HFFc6 (cell line): ENCODE measurements at regions not wholly inside any gene's neighbourhood (a gene's known extent, or its start where the extent isn't known, plus 50 kb on each side); places are given as distances from the start of the nearest gene placed in this dataset.

Experiments used
- DNase-seq: peaks from one replicate; pipeline ENCODE4 v3.0.0-alpha.2; 2018
- H3K27ac Mint-ChIP-seq: 2 replicates; pipeline ENCODE4 v1.8.0; 2020; ENCODE audit warnings: mild to moderate bottlenecking, mixed read lengths
- H3K27me3 Mint-ChIP-seq: 2 replicates; pipeline ENCODE4 v1.8.0; 2021; ENCODE audit warnings: mild to moderate bottlenecking, moderate library complexity, mixed read lengths; ENCODE audit not compliant: insufficient read depth
- H3K36me3 Mint-ChIP-seq: 2 replicates; pipeline ENCODE4 v1.8.0; 2021; ENCODE audit warnings: low read depth, mixed read lengths
- H3K4me1 Mint-ChIP-seq: 2 replicates; pipeline ENCODE4 v1.8.0; 2020; ENCODE audit warnings: low read depth, mixed read lengths
- H3K4me3 Mint-ChIP-seq: 2 replicates; pipeline ENCODE4 v1.8.0; 2020; ENCODE audit warnings: mild to moderate bottlenecking, moderate library complexity, mixed read lengths
- H3K9me3 Mint-ChIP-seq: 2 replicates; pipeline ENCODE4 v1.8.0; 2020; ENCODE audit warnings: mild to moderate bottlenecking, mixed read lengths
- TF ChIP-seq, protein P1 (sequence below): fragments of 200-600 bp; sonication (generic); IDR thresholded peaks from 2 replicates; pipeline ENCODE4 v1.5.0; 2021; ENCODE audit warnings: antibody characterized with exemption, mild to moderate bottlenecking

DNA sequence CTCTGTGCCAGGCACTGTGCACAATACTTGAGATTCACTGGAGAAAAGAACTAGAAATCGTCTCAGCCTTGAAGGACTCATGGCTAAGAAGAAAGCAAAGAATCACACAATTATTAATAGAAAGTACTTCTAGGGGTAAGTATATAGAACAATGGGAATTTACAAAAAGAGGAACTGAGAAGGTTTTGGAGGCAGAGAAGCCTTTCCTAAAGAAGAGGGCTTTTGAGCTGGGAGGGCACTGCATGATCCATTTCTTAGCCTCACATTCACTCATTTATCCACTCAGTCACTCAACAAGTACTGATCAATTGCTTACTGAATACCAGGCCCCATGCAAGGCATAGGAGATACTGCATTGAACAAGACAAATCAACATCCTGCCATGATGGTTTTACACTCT is 113.5 kb downstream of the TMEM114 start:
- Mint-ChIP-seq H3K27me3 (0 out of 2 replicates have a peak, but pooled peaks cover 3% of the 10 kb centered on the region), H3K9me3 (peaks cover 21% of the 10 kb centered on the region), H3K4me1 (no peaks in the 10 kb centered on the region), H3K4me3 (no peak overlapping the region), H3K36me3 (no peaks in the 10 kb centered on the region), H3K27ac (no peak overlapping the region)
- TF ChIP-seq, protein P1, sequence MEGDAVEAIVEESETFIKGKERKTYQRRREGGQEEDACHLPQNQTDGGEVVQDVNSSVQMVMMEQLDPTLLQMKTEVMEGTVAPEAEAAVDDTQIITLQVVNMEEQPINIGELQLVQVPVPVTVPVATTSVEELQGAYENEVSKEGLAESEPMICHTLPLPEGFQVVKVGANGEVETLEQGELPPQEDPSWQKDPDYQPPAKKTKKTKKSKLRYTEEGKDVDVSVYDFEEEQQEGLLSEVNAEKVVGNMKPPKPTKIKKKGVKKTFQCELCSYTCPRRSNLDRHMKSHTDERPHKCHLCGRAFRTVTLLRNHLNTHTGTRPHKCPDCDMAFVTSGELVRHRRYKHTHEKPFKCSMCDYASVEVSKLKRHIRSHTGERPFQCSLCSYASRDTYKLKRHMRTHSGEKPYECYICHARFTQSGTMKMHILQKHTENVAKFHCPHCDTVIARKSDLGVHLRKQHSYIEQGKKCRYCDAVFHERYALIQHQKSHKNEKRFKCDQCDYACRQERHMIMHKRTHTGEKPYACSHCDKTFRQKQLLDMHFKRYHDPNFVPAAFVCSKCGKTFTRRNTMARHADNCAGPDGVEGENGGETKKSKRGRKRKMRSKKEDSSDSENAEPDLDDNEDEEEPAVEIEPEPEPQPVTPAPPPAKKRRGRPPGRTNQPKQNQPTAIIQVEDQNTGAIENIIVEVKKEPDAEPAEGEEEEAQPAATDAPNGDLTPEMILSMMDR = no peak
- DNase-seq = no peak

DNA sequence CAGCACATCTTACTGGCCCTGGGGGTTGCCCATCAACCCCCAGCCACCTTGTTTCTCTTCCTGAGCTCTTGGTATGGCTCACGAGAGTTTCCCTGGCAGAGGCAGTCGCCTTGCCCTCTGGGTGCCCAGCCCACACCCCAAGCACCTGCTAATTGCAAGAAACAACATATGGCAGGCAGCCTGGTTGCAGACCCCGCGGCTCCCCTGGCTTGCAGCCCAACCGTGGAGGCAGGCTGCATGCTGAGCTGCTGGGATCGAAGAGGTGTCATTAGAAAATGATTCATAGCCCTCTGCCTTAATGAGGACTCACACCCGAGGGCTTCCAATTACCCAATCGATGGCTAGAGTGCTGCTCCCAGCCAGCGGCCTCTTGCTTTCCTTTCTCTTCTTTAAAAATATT is 115.7 kb downstream of the TMEM114 start:
- peaks cover 29% of the 10 kb centered on the region for H3K9me3 Mint-ChIP-seq
- no peaks in the 10 kb centered on the region for H3K4me1 Mint-ChIP-seq
- TF ChIP-seq, protein P1 = no peak
- no peak overlapping the region for H3K27ac Mint-ChIP-seq
- 0 out of 2 replicates have a peak, but pooled peaks cover 3% of the 10 kb centered on the region for H3K27me3 Mint-ChIP-seq
- no peak for DNase-seq
- no peaks in the 10 kb centered on the region for H3K36me3 Mint-ChIP-seq
- H3K4me3 Mint-ChIP-seq = no peak overlapping the region

DNA sequence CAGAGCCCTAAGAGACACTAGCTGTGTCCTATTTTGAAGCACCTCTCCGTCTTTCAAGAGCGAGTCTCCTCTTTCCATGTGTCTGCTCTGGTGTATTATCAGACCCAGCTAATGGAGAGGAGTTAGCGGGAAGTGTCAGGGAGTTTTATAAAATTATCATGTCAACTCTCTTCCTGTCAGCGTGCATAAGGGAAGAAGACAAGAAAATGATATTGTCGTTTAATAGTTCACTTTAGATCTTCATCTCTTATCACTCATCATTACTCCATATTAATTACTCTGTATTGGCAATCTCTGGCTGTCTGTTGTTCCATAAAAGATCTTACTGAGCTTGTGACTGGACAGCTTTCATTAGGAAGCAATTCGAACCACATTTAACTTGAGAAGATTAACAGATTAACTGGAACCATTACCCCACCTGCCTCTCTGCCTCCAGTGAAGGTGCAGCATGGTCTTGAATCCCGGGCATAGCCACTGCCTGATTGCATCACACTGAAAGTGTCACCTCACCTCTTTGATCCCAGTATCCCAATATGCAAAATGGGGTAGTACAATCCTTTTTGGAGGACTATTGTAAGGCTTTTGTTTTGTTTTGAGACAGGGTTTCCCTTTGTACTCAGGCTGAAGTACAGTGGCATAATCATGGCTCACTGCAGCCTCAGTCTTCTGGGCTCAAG is 121.1 kb downstream of the TMEM114 start:
- no peak for DNase-seq
- TF ChIP-seq, protein P1 = no peak
- H3K36me3 Mint-ChIP-seq = no peaks in the 10 kb centered on the region
- H3K27me3 Mint-ChIP-seq = no peaks in the 10 kb centered on the region
- peaks cover 41% of the 10 kb centered on the region for H3K9me3 Mint-ChIP-seq
- H3K4me1 Mint-ChIP-seq = no peaks in the 10 kb centered on the region
- H3K4me3 Mint-ChIP-seq = no peak overlapping the region
- H3K27ac Mint-ChIP-seq = no peak overlapping the region

DNA sequence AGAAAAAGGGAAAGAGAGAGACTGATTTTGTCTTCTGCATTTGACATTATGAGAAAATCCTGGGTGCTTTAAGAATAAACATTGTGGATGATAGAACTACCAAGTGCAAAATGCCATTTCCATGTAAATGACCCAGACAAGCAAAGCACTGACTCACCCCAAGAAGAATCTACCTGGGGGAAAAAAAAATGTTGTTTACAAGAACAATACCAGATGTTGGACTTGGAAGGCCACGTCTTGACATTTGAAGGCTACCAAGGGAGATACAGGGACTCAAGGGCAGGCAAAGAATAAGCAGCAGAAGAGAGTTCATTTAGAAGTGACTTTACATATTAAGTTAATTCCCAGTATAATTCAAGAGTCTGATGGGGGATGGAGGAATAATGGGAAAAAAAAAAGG is 125.3 kb downstream of the TMEM114 start:
- Mint-ChIP-seq H3K4me1 (no peaks in the 10 kb centered on the region), H3K27ac (no peak overlapping the region), H3K9me3 (peaks cover 60% of the 10 kb centered on the region), H3K36me3 (peaks cover 4% of the 10 kb centered on the region; the same call in 1 of the 2 replicates), H3K27me3 (no peaks in the 10 kb centered on the region; the same call in 1 of the 2 replicates), H3K4me3 (no peak overlapping the region)
- TF ChIP-seq, protein P1 = no peak
- no peak for DNase-seq

DNA sequence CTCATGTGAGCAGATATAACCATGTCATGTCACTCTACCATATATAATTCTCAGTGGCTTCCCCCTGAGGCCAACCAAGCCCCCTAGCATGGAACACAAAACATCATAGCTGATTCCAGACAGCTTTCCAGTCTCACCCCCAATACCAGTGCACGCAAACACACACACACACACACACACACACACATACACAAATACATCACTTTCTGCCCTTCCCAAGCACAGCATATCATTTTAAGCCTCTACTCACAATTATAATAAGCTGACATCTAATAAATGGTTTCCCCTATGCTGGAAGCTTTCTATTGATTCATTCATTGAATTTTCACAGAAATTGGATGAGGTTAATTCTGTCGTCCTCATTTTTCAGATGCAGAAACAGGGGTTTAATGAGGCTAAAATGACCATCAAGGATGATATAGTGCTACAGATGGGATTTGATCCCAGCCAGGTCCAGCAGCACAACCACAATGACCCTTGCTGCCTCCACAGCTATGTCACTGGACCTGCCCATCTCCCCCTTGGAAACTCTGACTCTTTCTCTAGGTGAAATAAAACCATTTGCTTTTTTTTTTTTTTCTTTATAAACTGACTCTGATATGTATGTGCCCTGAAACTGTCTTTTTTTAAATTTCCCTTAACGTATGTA is 131.1 kb downstream of the TMEM114 start:
- TF ChIP-seq, protein P1 = no peak
- no peak for DNase-seq
- Mint-ChIP-seq H3K4me1 (no peaks in the 10 kb centered on the region), H3K9me3 (peaks cover 56% of the 10 kb centered on the region), H3K4me3 (no peak overlapping the region), H3K36me3 (peaks cover 9% of the 10 kb centered on the region; the same call in 1 of the 2 replicates), H3K27ac (no peak overlapping the region), H3K27me3 (no peaks in the 10 kb centered on the region; the same call in 1 of the 2 replicates)
